H1 (cell line): ENCODE measurements at regions not wholly inside any gene's neighbourhood (a gene's known extent, or its start where the extent isn't known, plus 50 kb on each side); places are given as distances from the start of the nearest gene placed in this dataset.

Source experiments
- CTCF ChIA-PET: fragments of 300-600 bp; sonication (Branson Sonifier 250); formaldehyde crosslinking; loops from one replicate; lab custom pipeline; 2021; ENCODE audit not compliant: partially characterized antibody; lab: Charles Lee
- POLR2A ChIA-PET: fragments of 300-600 bp; sonication (Branson Sonifier 250); formaldehyde crosslinking; loops from one replicate; lab custom pipeline; 2021; ENCODE audit warnings: inconsistent platforms; ENCODE audit not compliant: partially characterized antibody; lab: Charles Lee
- DNase-seq, 2 experiments: peaks; one replicate each; pipeline versions ENCODE4 v3.0.0 to v3.0.0-alpha.2; 2010 to 2022; ENCODE audit warnings: low spot score in 2 of 2, low read depth in 1 of 2, mixed read lengths in 1 of 2
- FAIRE-seq: peaks from 2 replicates; lab custom pipeline; 2011; peaks lifted over from hg19 to GRCh38; lab: Jason Lieb, UNC
- H2AFZ ChIP-seq: 2 replicates; pipeline ENCODE4 v1.8.1; 2012; ENCODE audit warnings: low read length, inconsistent platforms
- H2AK5ac ChIP-seq: 2 replicates; pipeline ENCODE4 v1.6.1; 2013; ENCODE audit warnings: low read depth, low read length
- H2BK120ac ChIP-seq: replicated peaks from 2 replicates; pipeline ENCODE3; 2013; ENCODE audit warnings: low read depth, low read length, inconsistent platforms
- H2BK12ac ChIP-seq: 2 replicates; pipeline ENCODE4 v1.6.1; 2013; ENCODE audit warnings: low read depth, low read length
- H2BK15ac ChIP-seq: 2 replicates; pipeline ENCODE4 v1.6.1; 2013; ENCODE audit warnings: low read length
- H2BK20ac ChIP-seq: 2 replicates; pipeline ENCODE4 v1.6.1; 2013; ENCODE audit warnings: low read length
- H2BK5ac ChIP-seq: 2 replicates; pipeline ENCODE4 v1.6.1; 2013; ENCODE audit warnings: low read depth, low read length
- H3K14ac ChIP-seq: 2 replicates; pipeline ENCODE4 v1.6.1; 2013; ENCODE audit warnings: inconsistent platforms; ENCODE audit not compliant: insufficient read length
- H3K18ac ChIP-seq: 2 replicates; pipeline ENCODE4 v1.6.1; 2013; ENCODE audit warnings: low read length; ENCODE audit errors: extremely low read depth
- H3K23ac ChIP-seq: 2 replicates; pipeline ENCODE4 v1.6.1; 2013; ENCODE audit warnings: inconsistent platforms; ENCODE audit not compliant: insufficient read length
- H3K23me2 ChIP-seq: 2 replicates; pipeline ENCODE4 v1.6.1; 2013; ENCODE audit warnings: low read depth, low read length
- H3K27ac ChIP-seq: 2 replicates; pipeline ENCODE4 v1.6.1; 2011; ENCODE audit warnings: low read depth, low read length, inconsistent platforms
- H3K27me3 ChIP-seq, 4 experiments: replicated peaks in 1 of 4; 1 replicate in 1 of 4; 2 replicates in 3 of 4; pipeline versions ENCODE4 v1.6.1 to v1.8.1; 2011 to 2013; ENCODE audit warnings: low read length in 3 of 4, mild to moderate bottlenecking in 3 of 4, inconsistent platforms in 2 of 4, mixed read lengths in 2 of 4, moderate library complexity in 1 of 4; ENCODE audit not compliant: control insufficient read depth in 3 of 4, insufficient read depth in 3 of 4; ENCODE audit errors: extremely low read depth in 1 of 4
- H3K36me3 ChIP-seq, 4 experiments: 2 replicates each; pipeline versions ENCODE4 v1.6.1 to v1.8.1; 2011 to 2013; ENCODE audit warnings: mild to moderate bottlenecking in 4 of 4, low read length in 3 of 4, moderate library complexity in 2 of 4, control low read depth in 1 of 4, inconsistent platforms in 1 of 4; ENCODE audit not compliant: insufficient read depth in 4 of 4, control insufficient read depth in 2 of 4
- H3K4ac ChIP-seq: replicated peaks from 2 replicates; pipeline ENCODE3; 2013; ENCODE audit warnings: low read length, low read depth, mixed read lengths, inconsistent platforms; ENCODE audit not compliant: insufficient read length
- H3K4me1 ChIP-seq, 4 experiments: replicated peaks in 1 of 4; 1 replicate in 1 of 4; 2 replicates in 3 of 4; pipeline versions ENCODE4 v1.6.1 to v1.8.1; 2011 to 2013; ENCODE audit warnings: low read length in 3 of 4, inconsistent platforms in 2 of 4, mixed read lengths in 1 of 4; ENCODE audit not compliant: insufficient read depth in 4 of 4, control insufficient read depth in 3 of 4
- H3K4me2 ChIP-seq, 2 experiments: 2 replicates each; pipeline versions ENCODE4 v1.6.1 to v1.8.1; 2011 to 2013; ENCODE audit warnings: low read depth in 2 of 2, low read length in 2 of 2, control low read depth in 1 of 2, inconsistent platforms in 1 of 2, mild to moderate bottlenecking in 1 of 2; ENCODE audit not compliant: insufficient read depth in 1 of 2
- H3K4me3 ChIP-seq, 4 experiments: fragments of 200-600, 300-600 bp in 1 of 4; sonication (generic), shearing (Covaris generic), sonication (Bioruptor Twin) in 1 of 4; 2 replicates each; pipeline versions ENCODE4 v1.5.1 to v1.8.1; 2011 to 2016; ENCODE audit warnings: low read length in 4 of 4, low read depth in 3 of 4, control low read depth in 2 of 4, inconsistent platforms in 2 of 4, mild to moderate bottlenecking in 2 of 4, mixed read lengths in 1 of 4, moderate library complexity in 1 of 4; ENCODE audit not compliant: insufficient read depth in 2 of 4; ENCODE audit errors: extremely low read depth in 1 of 4
- H3K56ac ChIP-seq: replicated peaks from 2 replicates; pipeline ENCODE3; 2013; ENCODE audit warnings: low read depth, mild to moderate bottlenecking, mixed read lengths, low read length, inconsistent platforms; ENCODE audit not compliant: insufficient read length
- H3K79me1 ChIP-seq: 2 replicates; pipeline ENCODE4 v1.6.1; 2013; ENCODE audit warnings: low read depth, low read length, control low read depth
- H3K79me2 ChIP-seq, 2 experiments: 2 replicates each; pipeline versions ENCODE4 v1.6.1 to v1.8.1; 2012 to 2013; ENCODE audit warnings: low read length in 2 of 2, mild to moderate bottlenecking in 2 of 2, inconsistent platforms in 1 of 2; ENCODE audit not compliant: insufficient read depth in 2 of 2, control insufficient read depth in 1 of 2
- H3K9ac ChIP-seq, 4 experiments: replicated peaks in 1 of 4; 1 replicate in 1 of 4; 2 replicates in 3 of 4; pipeline versions ENCODE4 v1.6.1 to v1.8.1; 2011 to 2013; ENCODE audit warnings: low read depth in 3 of 4, low read length in 3 of 4, control low read depth in 2 of 4, mild to moderate bottlenecking in 2 of 4, moderate library complexity in 2 of 4, inconsistent platforms in 1 of 4; ENCODE audit errors: extremely low read depth in 1 of 4
- H3K9me3 ChIP-seq, 2 experiments: 2 replicates each; pipeline versions ENCODE4 v1.6.1 to v1.8.1; 2012 to 2013; ENCODE audit warnings: mild to moderate bottlenecking in 2 of 2, moderate library complexity in 2 of 2, control low read depth in 1 of 2, inconsistent platforms in 1 of 2, low read depth in 1 of 2, low read length in 1 of 2, mixed read lengths in 1 of 2; ENCODE audit not compliant: insufficient read depth in 2 of 2
- H4K20me1 ChIP-seq, 2 experiments: replicated peaks in 1 of 2; 2 replicates each; pipeline versions ENCODE3 to v1.8.1; 2011 to 2013; ENCODE audit warnings: inconsistent platforms in 2 of 2, low read length in 2 of 2, mild to moderate bottlenecking in 1 of 2; ENCODE audit not compliant: insufficient read depth in 2 of 2, control insufficient read depth in 1 of 2
- H4K5ac ChIP-seq: 2 replicates; pipeline ENCODE4 v1.6.1; 2013; ENCODE audit warnings: low read length, low read depth, mixed read lengths, inconsistent platforms; ENCODE audit not compliant: insufficient read length
- H4K8ac ChIP-seq: 2 replicates; pipeline ENCODE4 v1.8.0; 2013; ENCODE audit warnings: mild to moderate bottlenecking, moderate library complexity, low read length, inconsistent platforms; ENCODE audit not compliant: insufficient read depth; ENCODE audit errors: extremely low read depth
- H4K91ac ChIP-seq: replicated peaks from 2 replicates; pipeline ENCODE3; 2013; ENCODE audit warnings: low read length, mixed read lengths, inconsistent platforms; ENCODE audit not compliant: insufficient read length
- BCL11A ChIP-seq, 2 experiments: IDR thresholded peaks; one replicate each; pipeline ENCODE4 v1.6.1; 2011; ENCODE audit warnings: low read depth in 2 of 2, low read length in 2 of 2, mild to moderate bottlenecking in 2 of 2
- WGBS, 2 experiments: shearing (Covaris generic) in 1 of 2; methylation state at CpG; one replicate each; pipeline versions ENCODE4 v1.1.6 to v1.1.7; 2013 to 2015; ENCODE audit warnings: low lambda C conversion rate in 2 of 2, mixed read lengths in 2 of 2, inconsistent platforms in 1 of 2, low coverage in 1 of 2, missing lambda C conversion rate in 1 of 2; ENCODE audit not compliant: insufficient replicate concordance in 2 of 2, insufficient coverage in 1 of 2, insufficient read length in 1 of 2; ENCODE audit errors: extremely low coverage in 1 of 2, missing lambda C conversion rate in 1 of 2; 5-methylcytosine and 5-hydroxymethylcytosine counted together

GRCh38 chr9:75454043-75454442, 365.7 kb downstream of the OSTF1 start:
- no peaks in the 10 kb centered on the region for H3K79me2 ChIP-seq
- H3K27me3 ChIP-seq, result peaks cover 0 to 3% (median 0%) of the 10 kb centered on the region in 4 experiments; a peak in 2 of 7 replicates
- no peaks in the 10 kb centered on the region for H3K36me3 ChIP-seq
- 92% methylated on average over 2 of the region's 2 CpGs; no CpG with 5 or more reads in 1 of the 2 experiments for WGBS, 2 experiments
- no peak overlapping the region for H4K91ac ChIP-seq
- no peak overlapping the region for H2BK5ac ChIP-seq
- DNase-seq, result no peak
- H4K8ac ChIP-seq, result no peak overlapping the region
- no peak overlapping the region for H3K23ac ChIP-seq
- no peak overlapping the region for H3K4ac ChIP-seq
- no peak overlapping the region for H3K4me2 ChIP-seq
- H3K23me2 ChIP-seq, result no peaks in the 10 kb centered on the region
- no peak overlapping the region for H3K9ac ChIP-seq
- no peaks in the 10 kb centered on the region for H3K9me3 ChIP-seq
- no peak overlapping the region for H3K56ac ChIP-seq
- no peak overlapping the region for H4K5ac ChIP-seq
- FAIRE-seq, result no peak
- H2BK120ac ChIP-seq, result peak overlapping the region; percentile 19
- no peak overlapping the region for H2BK15ac ChIP-seq
- H4K20me1 ChIP-seq, result no peaks in the 10 kb centered on the region
- peaks cover 0 to 13% (median 5%) of the 10 kb centered on the region in 4 experiments; a peak in 3 of 7 replicates for H3K4me1 ChIP-seq
- H2BK12ac ChIP-seq, result no peak overlapping the region
- H2AK5ac ChIP-seq, result no peak overlapping the region
- no peak for TF ChIP-seq BCL11A (IDR thresholded peaks at IDR 0.05; ENCODE audit: low read depth in 2 of 2, low read length in 2 of 2)
- no peak overlapping the region for H3K4me3 ChIP-seq
- no peaks in the 10 kb centered on the region for H3K79me1 ChIP-seq
- ChIA-PET POLR2A (no interaction called here), CTCF (no interaction called here)
- H2BK20ac ChIP-seq, result 0 out of 2 replicates have a peak overlapping the region, but pooled peaks have one; percentile 48
- no peak overlapping the region for H2AFZ ChIP-seq
- no peak overlapping the region for H3K18ac ChIP-seq
- H3K27ac ChIP-seq, result no peak overlapping the region
- no peak overlapping the region for H3K14ac ChIP-seq
